Keratinocyte (primary cell): ENCODE measurements at regions not wholly inside any gene's neighbourhood (a gene's known extent, or its start where the extent isn't known, plus 50 kb on each side); places are given as distances from the start of the nearest gene placed in this dataset.
"Not testable (repeated sequence)": the region's sequence is repeated elsewhere in the genome, so short reads cannot be mapped to it uniquely, and the experiment has no call there.

Source experiments
- DNase-seq: peaks from one replicate; pipeline ENCODE4 v3.0.0-alpha.2; 2011; ENCODE audit warnings: low read depth, missing footprints, low spot score
- FAIRE-seq: peaks from 2 replicates; lab custom pipeline; 2011; peaks lifted over from hg19 to GRCh38; lab: Jason Lieb, UNC
- H2AFZ ChIP-seq: 2 replicates; pipeline ENCODE4 v1.6.0; 2012; ENCODE audit warnings: low read length, control low read depth, inconsistent platforms; ENCODE audit not compliant: control insufficient read depth
- H3K27ac ChIP-seq: 2 replicates; pipeline ENCODE4 v1.5.1; 2011; ENCODE audit warnings: low read length; ENCODE audit not compliant: control insufficient read depth, insufficient read depth
- H3K27me3 ChIP-seq: 3 replicates; pipeline ENCODE4 v1.6.0; 2011; ENCODE audit warnings: low read length; ENCODE audit not compliant: control insufficient read depth, insufficient read depth; ENCODE audit errors: extremely low read depth
- H3K36me3 ChIP-seq, 2 experiments: 2 replicates in 1 of 2; 3 replicates in 1 of 2; pipeline ENCODE4 v1.5.1; 2011; ENCODE audit warnings: low read length in 2 of 2, mild to moderate bottlenecking in 1 of 2; ENCODE audit not compliant: control insufficient read depth in 2 of 2, insufficient read depth in 2 of 2; ENCODE audit errors: extremely low read depth in 1 of 2
- H3K4me1 ChIP-seq: 3 replicates; pipeline ENCODE4 v1.5.1; 2011; ENCODE audit warnings: low read length; ENCODE audit not compliant: control insufficient read depth, insufficient read depth; ENCODE audit errors: extremely low read depth
- H3K4me2 ChIP-seq: 3 replicates; pipeline ENCODE4 v1.6.0; 2011; ENCODE audit warnings: low read depth, low read length; ENCODE audit not compliant: control insufficient read depth, insufficient read depth; ENCODE audit errors: extremely low read depth
- H3K4me3 ChIP-seq, 3 experiments: fragments of 200-600 bp in 1 of 3; sonication (generic) in 1 of 3; 2 replicates in 2 of 3; 3 replicates in 1 of 3; pipeline ENCODE4 v1.5.1; 2011 to 2016; ENCODE audit warnings: low read length in 3 of 3, mild to moderate bottlenecking in 3 of 3, control low read depth in 2 of 3, inconsistent platforms in 1 of 3, low read depth in 1 of 3, mixed read lengths in 1 of 3, mixed run types in 1 of 3, moderate library complexity in 1 of 3; ENCODE audit not compliant: control insufficient read depth in 2 of 3, insufficient read depth in 2 of 3; ENCODE audit errors: extremely low read depth in 1 of 3
- H3K79me2 ChIP-seq: 2 replicates; pipeline ENCODE4 v1.6.0; 2012; ENCODE audit warnings: low read length; ENCODE audit not compliant: control insufficient read depth, insufficient read depth
- H3K9ac ChIP-seq: 3 replicates; pipeline ENCODE4 v1.6.0; 2011; ENCODE audit warnings: low read length; ENCODE audit not compliant: control insufficient read depth, insufficient read depth; ENCODE audit errors: extremely low read depth
- H3K9me1 ChIP-seq: 3 replicates; pipeline ENCODE4 v1.6.0; 2011; ENCODE audit warnings: low read length; ENCODE audit not compliant: control insufficient read depth, insufficient read depth; ENCODE audit errors: extremely low read depth
- H3K9me3 ChIP-seq: 2 replicates; pipeline ENCODE4 v1.5.1; 2012; ENCODE audit warnings: low read depth, low read length; ENCODE audit not compliant: control insufficient read depth
- H4K20me1 ChIP-seq: 3 replicates; pipeline ENCODE4 v1.6.0; 2011; ENCODE audit warnings: low read length; ENCODE audit not compliant: control insufficient read depth, insufficient read depth; ENCODE audit errors: extremely low read depth
- EZH2 ChIP-seq: IDR thresholded peaks from one replicate; pipeline ENCODE4 v1.6.1; 2012; ENCODE audit warnings: inconsistent platforms, mild to moderate bottlenecking, low read length, moderate library complexity
- dilution Hi-C: fragments of 300-500 bp; cut with MboI; formaldehyde crosslinking; loops from one replicate; pipeline ENCODE4 v1.7.0; 2020; ENCODE audit warnings: low sequenced_read_pairs; ENCODE audit not compliant: extremely low pct_ligation_motif_present
- TF ChIP-seq, protein P1 (sequence below), 3 experiments: IDR thresholded peaks in 1 of 3; conservative IDR thresholded peaks in 1 of 3; optimal IDR thresholded peaks in 1 of 3; 2 replicates in 2 of 3; 3 replicates in 1 of 3; pipeline versions ENCODE3 to v1.5.1; 2011; ENCODE audit warnings: low read length in 3 of 3, mild to moderate bottlenecking in 3 of 3, moderate library complexity in 2 of 3, control low read depth in 1 of 3, inconsistent platforms in 1 of 3; ENCODE audit not compliant: insufficient read depth in 2 of 3; ENCODE audit errors: extremely low read depth in 1 of 3

DNA sequence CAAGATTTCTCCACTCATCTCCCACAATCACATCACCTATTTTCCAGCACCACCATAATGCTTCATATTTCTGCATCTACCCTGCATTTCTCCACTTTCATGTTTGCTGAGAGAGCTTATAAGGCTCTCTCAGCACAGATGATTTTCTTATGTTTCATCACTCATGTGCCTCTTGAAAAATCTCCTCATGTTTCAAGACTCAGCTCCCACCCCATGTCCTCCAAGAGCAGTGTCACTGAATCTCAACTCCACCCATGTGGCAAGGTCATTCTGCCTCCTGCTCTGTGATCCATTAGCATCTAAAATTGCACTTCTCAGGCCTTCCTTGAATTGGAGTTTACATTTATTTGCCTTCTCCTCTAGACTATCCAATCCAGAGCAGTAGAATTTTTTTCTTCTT lies 178.7 kb upstream of the IRAK1BP1 start:
- no peak overlapping the region for H3K27ac ChIP-seq
- no peaks in the 10 kb centered on the region for H3K4me1 ChIP-seq
- H3K9me3 ChIP-seq: no peaks in the 10 kb centered on the region
- H3K36me3 ChIP-seq: no peaks in the 10 kb centered on the region
- no peaks in the 10 kb centered on the region for H3K79me2 ChIP-seq
- dilution Hi-C loops: no loop called here
- no peaks in the 10 kb centered on the region for H4K20me1 ChIP-seq
- H3K27me3 ChIP-seq: no peaks in the 10 kb centered on the region
- H3K4me3 ChIP-seq: no peak overlapping the region
- no peak for TF ChIP-seq EZH2
- TF ChIP-seq, protein P1, sequence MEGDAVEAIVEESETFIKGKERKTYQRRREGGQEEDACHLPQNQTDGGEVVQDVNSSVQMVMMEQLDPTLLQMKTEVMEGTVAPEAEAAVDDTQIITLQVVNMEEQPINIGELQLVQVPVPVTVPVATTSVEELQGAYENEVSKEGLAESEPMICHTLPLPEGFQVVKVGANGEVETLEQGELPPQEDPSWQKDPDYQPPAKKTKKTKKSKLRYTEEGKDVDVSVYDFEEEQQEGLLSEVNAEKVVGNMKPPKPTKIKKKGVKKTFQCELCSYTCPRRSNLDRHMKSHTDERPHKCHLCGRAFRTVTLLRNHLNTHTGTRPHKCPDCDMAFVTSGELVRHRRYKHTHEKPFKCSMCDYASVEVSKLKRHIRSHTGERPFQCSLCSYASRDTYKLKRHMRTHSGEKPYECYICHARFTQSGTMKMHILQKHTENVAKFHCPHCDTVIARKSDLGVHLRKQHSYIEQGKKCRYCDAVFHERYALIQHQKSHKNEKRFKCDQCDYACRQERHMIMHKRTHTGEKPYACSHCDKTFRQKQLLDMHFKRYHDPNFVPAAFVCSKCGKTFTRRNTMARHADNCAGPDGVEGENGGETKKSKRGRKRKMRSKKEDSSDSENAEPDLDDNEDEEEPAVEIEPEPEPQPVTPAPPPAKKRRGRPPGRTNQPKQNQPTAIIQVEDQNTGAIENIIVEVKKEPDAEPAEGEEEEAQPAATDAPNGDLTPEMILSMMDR (optimal IDR thresholded peaks at IDR 0.05 in 1 of 3, IDR thresholded peaks at IDR 0.05 in 1 of 3, conservative IDR thresholded peaks at IDR 0.05 in 1 of 3; ENCODE audit: extremely low read depth in 1 of 3, insufficient read depth in 2 of 3, low read length in 3 of 3): no peak
- H3K9ac ChIP-seq: no peak overlapping the region
- DNase-seq (no peak), FAIRE-seq (no peak)
- H3K9me1 ChIP-seq: no peaks in the 10 kb centered on the region
- H3K4me2 ChIP-seq: no peak overlapping the region
- H2AFZ ChIP-seq: no peak overlapping the region

DNA sequence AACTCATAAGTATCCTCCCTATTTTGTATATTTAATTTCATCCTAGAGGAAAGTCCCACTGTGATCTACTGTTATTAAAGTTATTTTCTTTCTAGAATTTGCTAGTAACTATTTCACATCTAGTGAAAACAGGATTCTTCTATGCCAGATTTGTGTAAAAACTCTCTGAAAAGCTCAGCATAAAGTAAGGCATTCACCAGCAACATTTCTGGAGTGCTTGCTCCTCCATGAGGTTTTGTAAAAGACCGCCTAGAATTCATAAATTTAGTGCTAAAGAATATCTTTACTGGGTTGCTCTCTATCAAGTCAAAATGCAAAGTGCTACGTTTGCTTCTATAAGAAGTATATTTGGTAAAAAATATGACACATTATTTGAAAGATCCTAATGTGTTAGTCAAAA lies 173.5 kb upstream of the IRAK1BP1 start:
- Histone ChIP-seq H4K20me1 (no peaks in the 10 kb centered on the region), H3K27me3 (no peaks in the 10 kb centered on the region), H3K4me2 (no peak overlapping the region), H2AFZ (no peak overlapping the region), H3K9me1 (no peaks in the 10 kb centered on the region), H3K27ac (no peak overlapping the region), H3K79me2 (no peaks in the 10 kb centered on the region), H3K4me1 (no peaks in the 10 kb centered on the region), H3K36me3 (no peaks in the 10 kb centered on the region), H3K4me3 (no peak overlapping the region), H3K9ac (no peak overlapping the region), H3K9me3 (no peaks in the 10 kb centered on the region)
- FAIRE-seq (no peak), DNase-seq (no peak)
- no peak for TF ChIP-seq EZH2
- TF ChIP-seq, protein P1 (optimal IDR thresholded peaks at IDR 0.05 in 1 of 3, IDR thresholded peaks at IDR 0.05 in 1 of 3, conservative IDR thresholded peaks at IDR 0.05 in 1 of 3; ENCODE audit: extremely low read depth in 1 of 3, insufficient read depth in 2 of 3, low read length in 3 of 3): no peak
- dilution Hi-C loops: no loop called here

DNA sequence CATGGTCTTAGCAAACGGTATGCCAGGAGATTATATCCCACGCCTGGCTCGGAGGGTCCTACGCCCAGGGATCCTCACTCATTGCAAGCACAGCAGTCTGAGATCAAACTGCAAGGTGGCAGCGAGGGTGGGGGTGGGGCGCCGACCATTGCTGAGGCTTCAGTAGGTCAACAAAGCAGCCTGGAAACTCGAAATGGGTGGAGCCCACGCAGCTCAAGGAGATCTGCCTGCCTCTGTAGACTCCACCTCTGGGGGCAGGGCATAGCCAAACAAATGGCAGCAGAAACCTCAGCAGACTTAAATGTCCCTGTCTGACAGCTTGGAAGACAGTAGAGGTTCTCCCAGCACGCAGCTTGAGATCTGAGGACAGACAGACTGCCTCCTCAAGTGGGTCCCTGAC lies 172.7 kb upstream of the IRAK1BP1 start:
- DNase-seq, H3K36me3 ChIP-seq, H3K4me3 ChIP-seq, H3K9me1 ChIP-seq, H3K9ac ChIP-seq, H3K4me2 ChIP-seq, H3K9me3 ChIP-seq, H3K4me1 ChIP-seq, dilution Hi-C loops, H4K20me1 ChIP-seq, H3K27me3 ChIP-seq, H3K79me2 ChIP-seq, FAIRE-seq, H2AFZ ChIP-seq, H3K27ac ChIP-seq: not testable (repeated sequence)
